HFF-Myc (cell line): ENCODE measurements at regions not wholly inside any gene's neighbourhood (a gene's known extent, or its start where the extent isn't known, plus 50 kb on each side); places are given as distances from the start of the nearest gene placed in this dataset.
A peak's percentile ranks its signal among the peaks of the same experiment; 100 is the strongest.

ENCODE experiments used
- DNase-seq: peaks from one replicate; pipeline ENCODE4 v3.0.0-alpha.2; 2011; ENCODE audit warnings: low read depth; ENCODE audit errors: extremely low read depth
- H3K4me3 ChIP-seq: replicated peaks from 2 replicates; pipeline ENCODE4 v1.5.1; 2011; ENCODE audit warnings: low read depth, mild to moderate bottlenecking, control low read depth, low read length
- TF ChIP-seq, protein P1 (sequence below): IDR thresholded peaks from 2 replicates; pipeline ENCODE4 v1.5.1; 2012; ENCODE audit warnings: mild to moderate bottlenecking, low read depth, low read length, control low read depth; ENCODE audit errors: missing control alignments

DNA sequence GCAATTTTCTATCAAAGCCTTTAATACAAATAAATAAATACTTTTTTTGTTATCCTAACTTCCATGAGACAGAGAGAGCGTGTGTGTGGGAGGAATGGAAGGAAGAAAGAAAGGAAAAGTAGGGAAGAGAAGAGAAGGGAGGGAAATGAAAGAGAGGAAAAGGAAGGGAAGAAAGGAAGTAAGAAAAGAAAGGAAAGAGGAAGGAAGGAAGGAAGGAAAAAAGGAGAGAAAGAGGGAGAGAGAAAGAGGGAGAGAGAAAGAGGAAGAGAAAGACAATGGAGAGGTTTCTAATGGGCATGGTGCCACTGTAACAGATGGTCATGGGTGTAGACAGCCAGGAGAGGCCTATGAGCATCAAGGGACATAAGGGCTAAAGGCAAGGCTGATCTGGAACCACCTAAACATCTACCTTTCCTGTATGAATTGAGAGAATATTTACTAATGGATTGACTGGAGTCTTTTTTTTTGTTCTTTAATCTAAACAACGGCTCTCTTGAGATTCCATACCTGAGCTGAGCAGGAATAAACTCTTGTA lies 234.9 kb downstream of the PTPRC start:
- DNase-seq: no peak
- TF ChIP-seq, protein P1, sequence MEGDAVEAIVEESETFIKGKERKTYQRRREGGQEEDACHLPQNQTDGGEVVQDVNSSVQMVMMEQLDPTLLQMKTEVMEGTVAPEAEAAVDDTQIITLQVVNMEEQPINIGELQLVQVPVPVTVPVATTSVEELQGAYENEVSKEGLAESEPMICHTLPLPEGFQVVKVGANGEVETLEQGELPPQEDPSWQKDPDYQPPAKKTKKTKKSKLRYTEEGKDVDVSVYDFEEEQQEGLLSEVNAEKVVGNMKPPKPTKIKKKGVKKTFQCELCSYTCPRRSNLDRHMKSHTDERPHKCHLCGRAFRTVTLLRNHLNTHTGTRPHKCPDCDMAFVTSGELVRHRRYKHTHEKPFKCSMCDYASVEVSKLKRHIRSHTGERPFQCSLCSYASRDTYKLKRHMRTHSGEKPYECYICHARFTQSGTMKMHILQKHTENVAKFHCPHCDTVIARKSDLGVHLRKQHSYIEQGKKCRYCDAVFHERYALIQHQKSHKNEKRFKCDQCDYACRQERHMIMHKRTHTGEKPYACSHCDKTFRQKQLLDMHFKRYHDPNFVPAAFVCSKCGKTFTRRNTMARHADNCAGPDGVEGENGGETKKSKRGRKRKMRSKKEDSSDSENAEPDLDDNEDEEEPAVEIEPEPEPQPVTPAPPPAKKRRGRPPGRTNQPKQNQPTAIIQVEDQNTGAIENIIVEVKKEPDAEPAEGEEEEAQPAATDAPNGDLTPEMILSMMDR: no peak

DNA sequence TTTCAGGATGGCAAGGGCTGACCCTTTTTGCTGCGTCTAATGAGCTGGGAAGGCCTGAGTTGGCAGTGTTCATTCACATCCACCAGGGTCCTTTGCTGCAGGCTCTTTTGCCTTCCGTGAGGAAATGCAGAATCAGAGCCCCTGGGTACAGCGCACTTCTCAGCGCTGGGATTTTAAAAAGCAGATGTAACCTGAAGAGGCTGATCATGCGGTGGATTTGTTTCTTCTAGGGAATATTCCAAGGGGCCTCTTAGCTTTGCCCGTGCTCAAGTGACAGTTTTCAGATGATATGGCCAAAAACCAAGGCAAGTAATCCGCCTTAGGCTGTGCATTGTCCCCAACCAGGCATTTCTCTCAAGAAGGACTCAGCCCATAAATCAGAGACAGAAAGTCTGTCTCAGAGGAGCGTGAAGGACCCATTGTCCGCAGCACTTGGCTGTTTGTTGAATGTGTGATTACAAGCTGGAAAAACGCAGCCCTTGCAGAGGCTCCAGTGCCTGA lies 237.6 kb downstream of the PTPRC start:
- no peak overlapping the region for H3K4me3 ChIP-seq
- DNase-seq: no peak
- TF ChIP-seq, protein P1: no peak

More for the DNA sequence above, 234.9 kb downstream of the PTPRC start:
- H3K4me3 ChIP-seq: no peak overlapping the region

DNA sequence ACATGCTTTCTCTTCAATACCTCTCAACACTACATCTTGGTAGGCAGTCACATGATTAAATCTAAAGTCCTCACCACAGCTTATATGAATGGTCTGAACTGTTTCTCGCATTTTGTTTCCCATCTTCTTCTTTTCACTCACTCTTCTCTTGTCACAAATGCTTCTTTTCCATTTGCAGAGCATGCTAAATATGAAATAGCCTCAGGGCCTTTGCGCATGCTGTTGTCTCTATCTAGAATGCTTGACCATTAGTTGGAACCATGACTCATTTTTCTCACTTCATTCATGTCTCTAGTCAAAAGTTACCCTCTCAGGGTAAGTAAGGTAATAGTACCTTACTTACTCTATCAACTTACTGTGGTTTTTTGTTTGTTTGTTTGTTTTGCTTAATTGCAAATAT lies 239.7 kb downstream of the PTPRC start:
- TF ChIP-seq, protein P1: no peak
- H3K4me3 ChIP-seq: no peak overlapping the region
- no peak for DNase-seq

DNA sequence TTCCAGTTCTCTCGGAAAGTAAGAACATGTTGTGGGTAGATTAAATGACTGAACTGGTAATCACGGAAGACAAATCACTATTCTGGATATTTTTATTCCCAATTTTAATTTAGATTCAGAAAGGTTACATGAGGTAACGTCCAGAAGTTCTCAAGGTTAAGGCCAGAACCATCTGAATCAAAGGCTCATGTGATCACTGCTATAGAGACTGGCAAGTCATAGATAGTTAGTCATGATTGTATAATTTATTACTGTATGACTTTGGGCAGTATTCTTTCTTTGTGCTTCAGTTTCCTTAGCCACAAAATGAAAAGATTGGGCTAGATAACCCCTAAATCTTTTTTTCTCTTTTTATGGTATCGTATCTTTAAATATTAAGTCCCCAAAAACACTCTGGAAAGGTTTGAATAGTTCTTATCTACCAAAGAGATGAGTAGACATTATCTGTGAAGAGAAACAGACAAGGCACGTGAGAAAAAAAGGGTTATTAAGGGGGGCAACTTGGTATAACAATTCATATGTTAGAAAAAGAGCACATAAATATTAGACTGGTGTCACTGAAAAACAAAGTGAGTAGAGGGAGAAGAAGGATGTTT lies 241.0 kb downstream of the PTPRC start:
- no peak overlapping the region for H3K4me3 ChIP-seq
- TF ChIP-seq, protein P1: no peak
- no peak for DNase-seq

DNA sequence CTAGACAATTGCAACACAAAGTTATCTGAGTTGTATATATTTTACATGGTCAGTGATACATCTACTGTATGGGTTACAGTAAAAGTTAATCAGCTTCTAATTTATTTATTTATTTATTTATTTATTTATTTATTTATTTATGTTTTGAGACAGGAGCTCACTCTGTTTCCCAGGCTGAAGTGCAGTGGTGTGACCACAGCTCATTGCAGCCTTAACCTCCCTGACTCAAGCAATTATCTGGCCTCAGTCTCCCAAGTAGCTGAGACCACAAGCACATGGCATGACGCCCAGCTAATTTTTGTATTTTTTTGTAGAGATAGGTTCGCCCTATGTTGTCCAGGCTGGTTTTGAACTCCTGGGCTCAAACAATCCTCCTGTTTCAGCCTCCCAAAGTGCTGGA lies 241.6 kb downstream of the PTPRC start:
- TF ChIP-seq, protein P1: no peak
- H3K4me3 ChIP-seq: no peak overlapping the region
- DNase-seq: no peak

DNA sequence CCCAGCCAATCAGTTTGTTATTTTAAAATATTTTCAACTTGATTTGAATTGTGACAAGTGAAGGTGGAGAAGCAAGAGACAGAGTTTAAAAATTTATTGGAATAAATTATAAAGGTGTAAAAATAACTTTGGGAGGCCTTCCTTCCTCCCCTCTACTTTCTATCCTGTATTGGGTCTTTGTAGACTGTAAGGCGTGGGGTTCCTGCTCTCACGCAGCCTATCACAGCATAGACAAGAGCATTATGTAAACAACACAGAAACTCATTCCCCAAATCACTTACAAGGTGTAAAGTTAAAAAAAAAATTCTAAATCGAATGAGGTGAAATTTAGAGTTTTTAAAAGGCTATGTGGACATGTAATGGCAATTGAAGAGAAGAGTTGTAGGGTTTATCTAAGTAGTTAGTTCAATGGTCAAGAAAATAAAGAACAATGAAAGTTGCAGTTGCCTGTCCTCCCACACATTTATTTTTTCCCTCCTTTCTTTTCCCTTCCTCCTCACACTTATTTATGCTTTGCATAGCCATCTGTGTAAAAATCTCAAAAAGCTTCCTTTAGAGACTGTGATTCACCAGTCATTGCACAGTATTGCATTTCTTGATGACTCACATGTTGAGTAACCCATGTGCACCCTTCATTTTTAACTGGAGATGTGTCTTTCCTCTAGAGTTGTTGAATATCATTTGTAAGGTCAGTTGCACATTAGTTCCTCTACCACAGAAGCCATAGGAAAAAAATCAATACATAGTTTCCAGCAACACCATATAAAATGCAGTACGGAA lies 242.2 kb downstream of the PTPRC start:
- no peak overlapping the region for H3K4me3 ChIP-seq
- TF ChIP-seq, protein P1: no peak
- DNase-seq: peak; percentile 72
